CD4-positive, alpha-beta memory T cell (primary cell): ENCODE measurements at regions not wholly inside any gene's neighbourhood (a gene's known extent, or its start where the extent isn't known, plus 50 kb on each side); places are given as distances from the start of the nearest gene placed in this dataset.
"Not testable (repeated sequence)": the region's sequence is repeated elsewhere in the genome, so short reads cannot be mapped to it uniquely, and the experiment has no call there.

Experiments used
- CTCF ChIA-PET: fragments of 350-600 bp; sonication (Branson Sonifier 250); formaldehyde crosslinking; loops from one replicate; lab custom pipeline; 2021; ENCODE audit warnings: inconsistent platforms; ENCODE audit not compliant: partially characterized antibody; lab: Charles Lee
- POLR2A ChIA-PET: fragments of 350-600 bp; sonication (Branson Sonifier 250); formaldehyde crosslinking; loops from one replicate; lab custom pipeline; 2021; ENCODE audit not compliant: partially characterized antibody; lab: Charles Lee
- DNase-seq, 5 donors: peaks; one replicate each; pipeline versions ENCODE4 v3.0.0 to v3.0.0-alpha.2; 2020 to 2022; ENCODE audit warnings: mixed read lengths in 1 of 5
- H3K27ac ChIP-seq: one replicate; pipeline ENCODE4 v1.7.0; 2013; ENCODE audit warnings: low read depth, low read length
- H3K27me3 ChIP-seq: 2 replicates; pipeline ENCODE4 v1.7.0; 2013; ENCODE audit warnings: mild to moderate bottlenecking, low read length, moderate library complexity; ENCODE audit not compliant: insufficient read depth
- H3K36me3 ChIP-seq: 2 replicates; pipeline ENCODE4 v1.7.0; 2013; ENCODE audit warnings: mild to moderate bottlenecking, low read length, moderate library complexity; ENCODE audit not compliant: insufficient read depth
- H3K4me1 ChIP-seq: 2 replicates; pipeline ENCODE4 v1.7.0; 2013; ENCODE audit warnings: mild to moderate bottlenecking, low read length, moderate library complexity; ENCODE audit not compliant: insufficient read depth
- H3K4me3 ChIP-seq, 2 donors: one replicate each; pipeline ENCODE4 v1.7.0; 2013; ENCODE audit warnings: low read length in 2 of 2, mild to moderate bottlenecking in 1 of 2
- H3K9me3 ChIP-seq, 2 donors: one replicate each; pipeline ENCODE4 v1.7.0; 2013; ENCODE audit warnings: low read length in 2 of 2, control low read depth in 1 of 2; ENCODE audit not compliant: control insufficient read depth in 1 of 2
- H3K27ac Mint-ChIP-seq, 7 donors: one replicate each; pipeline ENCODE4 v1.8.0; 2020 to 2021; ENCODE audit warnings: mixed read lengths in 7 of 7, mild to moderate bottlenecking in 6 of 7, inconsistent platforms in 3 of 7, moderate library complexity in 3 of 7
- H3K27me3 Mint-ChIP-seq, 2 donors: one replicate each; pipeline ENCODE4 v1.8.0; 2020 to 2021; ENCODE audit warnings: mixed read lengths in 2 of 2
- H3K36me3 Mint-ChIP-seq, 2 donors: one replicate each; pipeline ENCODE4 v1.8.0; 2020 to 2021; ENCODE audit warnings: mixed read lengths in 2 of 2, inconsistent platforms in 1 of 2, mild to moderate bottlenecking in 1 of 2
- H3K4me1 Mint-ChIP-seq, 4 donors: one replicate each; pipeline ENCODE4 v1.8.0; 2020 to 2021; ENCODE audit warnings: mixed read lengths in 4 of 4, mild to moderate bottlenecking in 1 of 4
- H3K4me3 Mint-ChIP-seq, 8 donors: one replicate each; pipeline ENCODE4 v1.8.0; 2020 to 2021; ENCODE audit warnings: mixed read lengths in 8 of 8, mild to moderate bottlenecking in 7 of 8, moderate library complexity in 6 of 8, inconsistent platforms in 3 of 8
- H3K9me3 Mint-ChIP-seq, 8 donors: one replicate each; pipeline ENCODE4 v1.8.0; 2020 to 2021; ENCODE audit warnings: mixed read lengths in 8 of 8, mild to moderate bottlenecking in 5 of 8, inconsistent platforms in 3 of 8, moderate library complexity in 1 of 8
- intact Hi-C: fragments of 100-400 bp; cut with micrococcal nuclease; formaldehyde crosslinking; loops from one replicate; pipeline ENCODE4 v1.15.1; 2023

DNA sequence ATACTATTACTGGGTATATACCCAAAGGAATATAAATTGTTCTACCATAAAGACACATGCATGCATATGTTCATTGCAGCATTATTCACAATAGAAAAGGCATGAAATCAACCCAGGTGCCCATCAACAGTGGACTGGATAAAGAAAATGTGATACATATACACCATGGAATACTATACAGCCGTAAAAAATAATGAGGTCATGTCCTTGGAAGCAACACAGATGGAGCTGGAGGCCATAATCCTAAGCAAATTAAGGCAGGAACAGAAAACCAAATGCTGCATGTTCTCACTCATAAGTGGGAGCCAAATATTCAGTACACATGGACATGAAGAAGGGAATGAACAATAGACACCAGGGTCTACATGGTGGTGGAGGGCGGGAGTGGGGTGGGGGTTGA lies 241.9 kb upstream of the NFIA start:
- DNase-seq, H3K27ac ChIP-seq, POLR2A ChIA-PET: not testable (repeated sequence)

DNA sequence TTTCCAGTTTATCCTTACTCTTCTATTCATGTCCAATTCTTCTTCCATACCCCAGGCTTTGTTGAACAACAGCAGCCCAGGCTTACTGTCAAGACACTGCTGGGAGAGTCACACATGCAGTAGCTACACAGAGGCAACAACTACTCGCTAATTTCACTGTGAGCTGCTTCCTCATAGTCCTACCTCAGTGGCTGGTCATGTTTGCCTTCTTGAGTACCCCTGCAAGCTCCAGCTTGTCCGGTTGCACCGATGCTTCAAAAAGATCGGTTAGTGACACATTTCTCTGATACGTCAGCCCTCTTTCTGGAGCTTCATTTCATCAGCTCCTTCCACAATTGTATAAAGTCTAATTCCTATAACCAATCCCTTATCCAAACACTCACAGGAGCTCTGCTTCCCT lies 246.7 kb upstream of the NFIA start:
- Mint-ChIP-seq H3K9me3 (peaks cover 0 to 5% (median 0%) of the 10 kb centered on the region in 8 donors), H3K4me3 (no peak overlapping the region), H3K4me1 (no peaks in the 10 kb centered on the region), H3K27me3 (peaks cover 14% of the 10 kb centered on the region in 2 donors), H3K27ac (no peak overlapping the region), H3K36me3 (no peaks in the 10 kb centered on the region)
- Histone ChIP-seq H3K27ac (no peak overlapping the region), H3K4me3 (no peak overlapping the region), H3K4me1 (no peaks in the 10 kb centered on the region), H3K27me3 (no peaks in the 10 kb centered on the region), H3K36me3 (no peaks in the 10 kb centered on the region), H3K9me3 (no peaks in the 10 kb centered on the region)
- intact Hi-C loops, result no loop called here
- ChIA-PET POLR2A (no interaction called here), CTCF (no interaction called here)
- DNase-seq, result no peak

More for the DNA sequence above, 241.9 kb upstream of the NFIA start:
- H3K27ac Mint-ChIP-seq, H3K4me3 Mint-ChIP-seq, H3K4me1 Mint-ChIP-seq, H3K4me3 ChIP-seq, H3K36me3 Mint-ChIP-seq, H3K27me3 ChIP-seq, CTCF ChIA-PET, intact Hi-C loops, H3K27me3 Mint-ChIP-seq, H3K36me3 ChIP-seq, H3K4me1 ChIP-seq, H3K9me3 Mint-ChIP-seq, H3K9me3 ChIP-seq: not testable (repeated sequence)

DNA sequence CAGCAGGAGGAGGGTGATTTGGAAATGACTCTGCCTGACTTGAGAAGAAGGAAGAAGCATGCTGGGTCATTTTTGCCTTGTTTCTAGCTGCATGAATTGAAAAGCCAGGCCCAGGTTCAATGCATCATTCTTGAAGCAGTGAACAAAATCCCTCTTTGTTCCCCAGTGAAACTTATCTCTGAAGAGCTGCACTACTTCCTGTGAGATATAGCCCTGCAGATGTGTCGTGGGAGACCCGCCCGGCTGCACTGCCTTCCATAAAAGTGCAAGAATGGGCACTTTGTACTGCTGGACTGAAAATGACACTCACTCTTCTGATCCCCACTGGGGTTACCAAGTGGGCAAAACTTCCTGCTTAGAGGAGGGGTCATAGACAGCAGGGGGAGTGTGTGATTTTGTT lies 249.2 kb upstream of the NFIA start:
- no peak for DNase-seq
- no peak overlapping the region for H3K4me3 ChIP-seq
- H3K27ac ChIP-seq, result no peak overlapping the region
- POLR2A ChIA-PET, result no interaction called here
- Mint-ChIP-seq H3K36me3 (no peaks in the 10 kb centered on the region), H3K4me3 (no peak overlapping the region), H3K27ac (no peak overlapping the region), H3K27me3 (peaks cover 12 to 14% of the 10 kb centered on the region in 2 donors), H3K4me1 (no peaks in the 10 kb centered on the region), H3K9me3 (peaks cover 0 to 2% (median 0%) of the 10 kb centered on the region in 8 donors)
- no peaks in the 10 kb centered on the region for H3K27me3 ChIP-seq
- H3K36me3 ChIP-seq, result no peaks in the 10 kb centered on the region
- CTCF ChIA-PET, result no interaction called here
- intact Hi-C loops, result no loop called here
- no peaks in the 10 kb centered on the region for H3K9me3 ChIP-seq
- no peaks in the 10 kb centered on the region for H3K4me1 ChIP-seq

DNA sequence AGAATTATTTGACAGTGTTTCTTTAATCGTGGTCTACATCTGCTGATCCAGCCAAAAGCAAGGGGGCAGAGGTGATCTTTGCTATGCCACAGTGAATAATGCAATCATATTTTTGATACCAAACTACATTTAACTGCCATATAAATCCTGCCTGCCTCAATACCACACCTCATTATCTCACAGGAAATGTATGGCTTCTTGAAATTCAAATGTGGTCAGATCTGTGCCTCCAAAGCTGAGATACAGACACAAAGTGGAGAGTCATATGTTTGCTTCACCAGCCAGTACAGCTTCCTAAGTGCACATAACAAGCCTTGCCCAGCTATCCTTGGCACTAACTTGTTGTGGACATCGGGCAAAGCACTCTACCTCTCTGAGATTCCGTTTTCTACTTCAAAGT lies 250.0 kb upstream of the NFIA start:
- ChIA-PET CTCF (no interaction called here), POLR2A (no interaction called here)
- Mint-ChIP-seq H3K36me3 (no peaks in the 10 kb centered on the region), H3K4me3 (no peak overlapping the region), H3K27ac (no peak overlapping the region), H3K9me3 (peaks cover 0 to 4% (median 0%) of the 10 kb centered on the region in 8 donors), H3K4me1 (no peaks in the 10 kb centered on the region), H3K27me3 (peaks cover 10 to 12% of the 10 kb centered on the region in 2 donors)
- Histone ChIP-seq H3K27me3 (no peaks in the 10 kb centered on the region), H3K9me3 (no peaks in the 10 kb centered on the region), H3K4me3 (no peak overlapping the region), H3K36me3 (no peaks in the 10 kb centered on the region), H3K27ac (no peak overlapping the region), H3K4me1 (no peaks in the 10 kb centered on the region)
- intact Hi-C loops, result no loop called here
- DNase-seq, result no peak

DNA sequence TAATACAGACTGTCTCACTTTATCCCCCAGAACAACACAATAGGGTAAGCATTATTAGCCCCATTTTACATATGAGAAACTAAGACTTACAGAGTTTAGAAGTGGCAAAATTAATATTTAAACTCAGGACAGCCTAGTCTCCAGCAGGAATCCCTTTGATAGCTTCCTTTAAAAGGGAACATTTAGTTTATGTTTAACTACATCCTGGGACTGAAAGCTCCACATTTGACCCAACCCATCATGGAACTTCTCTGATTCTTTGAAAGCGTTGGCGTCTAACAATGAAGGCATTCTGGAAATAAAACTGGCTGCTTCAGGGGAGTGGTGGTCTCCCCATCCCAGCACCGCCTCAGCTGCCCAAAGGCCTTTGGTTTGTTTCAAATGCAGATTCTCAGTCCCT lies 250.6 kb upstream of the NFIA start:
- no peaks in the 10 kb centered on the region for H3K4me1 ChIP-seq
- H3K4me3 ChIP-seq, result no peak overlapping the region
- H3K36me3 ChIP-seq, result no peaks in the 10 kb centered on the region
- Mint-ChIP-seq H3K27ac (no peak overlapping the region), H3K4me1 (no peaks in the 10 kb centered on the region), H3K4me3 (no peak overlapping the region), H3K27me3 (peaks cover 10% of the 10 kb centered on the region in 2 donors), H3K36me3 (no peaks in the 10 kb centered on the region), H3K9me3 (peaks cover 0 to 6% (median under 1%) of the 10 kb centered on the region in 8 donors)
- no peak overlapping the region for H3K27ac ChIP-seq
- DNase-seq, result no peak
- intact Hi-C loops, result no loop called here
- no peaks in the 10 kb centered on the region for H3K27me3 ChIP-seq
- ChIA-PET POLR2A (no interaction called here), CTCF (no interaction called here)
- no peaks in the 10 kb centered on the region for H3K9me3 ChIP-seq

DNA sequence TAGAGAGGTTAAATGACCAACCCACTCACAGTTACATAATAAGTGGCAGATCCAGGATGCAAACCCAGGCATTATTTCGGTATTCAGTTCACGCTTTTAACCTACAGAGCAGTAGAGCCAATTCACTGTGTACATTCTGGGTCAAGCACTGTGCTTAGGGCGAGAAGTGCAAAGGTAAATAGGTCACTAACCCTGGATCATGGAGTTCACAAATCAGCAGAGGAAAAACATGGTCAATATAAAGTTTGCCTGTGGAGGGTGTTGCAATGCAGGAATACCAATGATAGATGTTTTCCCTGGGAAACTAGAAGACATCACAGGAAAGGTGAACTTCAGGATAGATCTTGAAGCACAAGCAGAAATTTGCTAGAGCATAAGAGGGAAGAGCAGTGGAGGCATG lies 253.4 kb upstream of the NFIA start:
- Histone ChIP-seq H3K27ac (no peak overlapping the region), H3K27me3 (no peaks in the 10 kb centered on the region), H3K9me3 (no peaks in the 10 kb centered on the region), H3K36me3 (no peaks in the 10 kb centered on the region), H3K4me3 (no peak overlapping the region), H3K4me1 (no peaks in the 10 kb centered on the region)
- Mint-ChIP-seq H3K4me3 (no peak overlapping the region), H3K9me3 (peaks cover 0 to 12% (median 4%) of the 10 kb centered on the region in 8 donors), H3K27ac (no peak overlapping the region), H3K27me3 (peaks cover 7 to 9% of the 10 kb centered on the region in 2 donors), H3K36me3 (no peaks in the 10 kb centered on the region), H3K4me1 (no peaks in the 10 kb centered on the region)
- CTCF ChIA-PET, result no interaction called here
- DNase-seq, result no peak
- POLR2A ChIA-PET, result no interaction called here
- intact Hi-C loops, result no loop called here

DNA sequence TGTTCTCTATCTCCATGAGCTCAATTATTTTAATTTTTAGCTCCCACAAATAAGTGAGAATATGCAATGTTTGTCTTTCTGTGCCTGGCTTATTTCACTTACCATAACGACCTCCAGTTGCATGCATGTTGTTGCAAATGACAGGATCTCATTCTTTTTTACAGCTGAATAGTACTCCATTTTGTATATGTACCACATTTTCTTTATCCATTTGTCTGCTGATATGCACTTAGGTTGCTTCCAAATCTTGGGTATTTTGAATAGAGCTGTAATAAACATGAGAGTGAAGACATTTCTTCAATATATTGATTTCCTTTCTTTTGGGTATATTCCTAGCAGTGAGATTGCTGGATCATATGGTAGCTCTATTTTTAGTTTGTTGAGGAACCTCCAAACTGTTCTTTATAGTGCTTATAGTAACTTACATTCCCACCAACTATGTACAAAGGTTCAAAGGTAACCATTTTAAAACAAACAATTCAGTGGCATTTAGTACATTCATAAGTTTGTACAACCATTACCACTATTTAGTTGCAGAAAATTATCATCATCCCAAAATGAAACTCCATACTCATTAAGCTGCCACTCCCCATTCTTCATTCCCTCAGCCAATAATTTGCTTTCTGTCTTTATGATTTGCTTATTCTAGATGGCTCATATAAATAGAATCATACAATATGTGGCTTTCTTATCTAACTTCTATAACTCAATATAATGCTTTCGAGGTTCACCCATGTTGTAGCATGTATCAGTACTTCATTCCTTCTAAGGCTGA lies 255.9 kb upstream of the NFIA start:
- Histone ChIP-seq H3K36me3 (no peaks in the 10 kb centered on the region), H3K27ac (no peak overlapping the region), H3K27me3 (no peaks in the 10 kb centered on the region), H3K9me3 (no peaks in the 10 kb centered on the region), H3K4me3 (no peak overlapping the region), H3K4me1 (no peaks in the 10 kb centered on the region)
- H3K4me3 Mint-ChIP-seq, result no peak overlapping the region
- ChIA-PET POLR2A (no interaction called here), CTCF (no interaction called here)
- DNase-seq, result no peak
- H3K27me3 Mint-ChIP-seq, result peaks cover 3 to 9% of the 10 kb centered on the region in 2 donors
- H3K9me3 Mint-ChIP-seq, result peaks cover 0 to 12% (median 4%) of the 10 kb centered on the region in 8 donors
- H3K36me3 Mint-ChIP-seq, result no peaks in the 10 kb centered on the region
- intact Hi-C loops, result no loop called here
- peak overlapping the region in 1 of 7 donors; percentile 65 for H3K27ac Mint-ChIP-seq
- no peaks in the 10 kb centered on the region for H3K4me1 Mint-ChIP-seq
